ENCODE measurements at regions not wholly inside any gene's neighbourhood (a gene's known extent, or its start where the extent isn't known, plus 50 kb on each side); places are given as distances from the start of the nearest gene placed in this dataset.

- Histone ChIP-seq H3K36me3 (ENCODE audit: insufficient read depth, low read length) (no peaks in the 10 kb centered on the region), H4K20me1 (ENCODE audit: insufficient read depth, low read length, poor library complexity, severe bottlenecking) (no peaks in the 10 kb centered on the region), H3K9me3 (ENCODE audit: insufficient read depth, low read depth, low read length) (no peaks in the 10 kb centered on the region), H3K9ac (ENCODE audit: low read depth, low read length, poor library complexity, severe bottlenecking) (no peak overlapping the region), H2AFZ (ENCODE audit: low read length) (no peak overlapping the region), H3K9me2 (replicated peaks; ENCODE audit: low read depth, low read length) (no peaks in the 10 kb centered on the region), H3K27me3 (ENCODE audit: insufficient read depth, low read length, poor library complexity, severe bottlenecking) (no peaks in the 10 kb centered on the region), H3K4me3 (ENCODE audit: low read length, poor library complexity, severe bottlenecking) (no peak overlapping the region), H3K79me2 (ENCODE audit: insufficient read depth, low read length) (no peaks in the 10 kb centered on the region), H3F3A (ENCODE audit: low read depth) (no peaks in the 10 kb centered on the region), H3K4me1 (ENCODE audit: insufficient read depth, low read length, poor library complexity, severe bottlenecking) (no peaks in the 10 kb centered on the region), H3K4me2 (ENCODE audit: low read depth, low read length, poor library complexity, severe bottlenecking) (no peak overlapping the region)
- TF ChIP-seq CTCF (conservative IDR thresholded peaks at IDR 0.05; ENCODE audit: low read length) (no peak), EZH2phosphoT487 (IDR thresholded peaks at IDR 0.05; ENCODE audit: borderline replicate concordance) (no peak)
Observed at GRCh38 chr4:31015123-31015522, 295.0 kb downstream of the PCDH7 start.

- Histone ChIP-seq H3K9ac (ENCODE audit: low read depth, low read length, poor library complexity, severe bottlenecking) (no peak overlapping the region), H3K4me1 (ENCODE audit: insufficient read depth, low read length, poor library complexity, severe bottlenecking) (no peaks in the 10 kb centered on the region)
Observed at GRCh38 chr4:31016322-31017061, 296.3 kb downstream of the PCDH7 start.

GRCh38 chr4:31020363-31020762 is 300.2 kb downstream of the PCDH7 start:
- Histone ChIP-seq H3K27me3 (ENCODE audit: insufficient read depth, low read length, poor library complexity, severe bottlenecking) (no peaks in the 10 kb centered on the region), H3K79me2 (ENCODE audit: insufficient read depth, low read length) (no peaks in the 10 kb centered on the region), H3F3A (ENCODE audit: low read depth) (no peaks in the 10 kb centered on the region), H3K9me3 (ENCODE audit: insufficient read depth, low read depth, low read length) (no peaks in the 10 kb centered on the region), H3K36me3 (ENCODE audit: insufficient read depth, low read length) (no peaks in the 10 kb centered on the region), H3K4me2 (ENCODE audit: low read depth, low read length, poor library complexity, severe bottlenecking) (no peak overlapping the region), H4K20me1 (ENCODE audit: insufficient read depth, low read length, poor library complexity, severe bottlenecking) (no peaks in the 10 kb centered on the region), H3K4me1 (ENCODE audit: insufficient read depth, low read length, poor library complexity, severe bottlenecking) (no peaks in the 10 kb centered on the region), H3K4me3 (ENCODE audit: low read length, poor library complexity, severe bottlenecking) (no peak overlapping the region), H3K9ac (ENCODE audit: low read depth, low read length, poor library complexity, severe bottlenecking) (no peak overlapping the region), H2AFZ (ENCODE audit: low read length) (no peak overlapping the region), H3K9me2 (replicated peaks; ENCODE audit: low read depth, low read length) (no peaks in the 10 kb centered on the region)
- TF ChIP-seq EZH2phosphoT487 (IDR thresholded peaks at IDR 0.05; ENCODE audit: borderline replicate concordance) (no peak), CTCF (conservative IDR thresholded peaks at IDR 0.05; ENCODE audit: low read length) (no peak)

More at GRCh38 chr4:31016322-31017061, 296.3 kb downstream of the PCDH7 start:
- Histone ChIP-seq H3K27me3 (ENCODE audit: insufficient read depth, low read length, poor library complexity, severe bottlenecking) (no peaks in the 10 kb centered on the region), H3K36me3 (ENCODE audit: insufficient read depth, low read length) (no peaks in the 10 kb centered on the region), H3K9me3 (ENCODE audit: insufficient read depth, low read depth, low read length) (no peaks in the 10 kb centered on the region), H2AFZ (ENCODE audit: low read length) (no peak overlapping the region), H3F3A (ENCODE audit: low read depth) (no peaks in the 10 kb centered on the region), H3K9me2 (replicated peaks; ENCODE audit: low read depth, low read length) (no peaks in the 10 kb centered on the region), H3K4me2 (ENCODE audit: low read depth, low read length, poor library complexity, severe bottlenecking) (no peak overlapping the region), H4K20me1 (ENCODE audit: insufficient read depth, low read length, poor library complexity, severe bottlenecking) (no peaks in the 10 kb centered on the region), H3K4me3 (ENCODE audit: low read length, poor library complexity, severe bottlenecking) (no peak overlapping the region), H3K79me2 (ENCODE audit: insufficient read depth, low read length) (no peaks in the 10 kb centered on the region)
- TF ChIP-seq CTCF (conservative IDR thresholded peaks at IDR 0.05; ENCODE audit: low read length) (no peak), EZH2phosphoT487 (IDR thresholded peaks at IDR 0.05; ENCODE audit: borderline replicate concordance) (no peak)

All from Loucy (cell line).